H1 (cell line): ENCODE measurements at regions not wholly inside any gene's neighbourhood (a gene's known extent, or its start where the extent isn't known, plus 50 kb on each side); places are given as distances from the start of the nearest gene placed in this dataset.

Experiments
- ATF3 ChIP-seq: IDR thresholded peaks from 2 replicates; pipeline ENCODE4 v1.6.1; 2011; ENCODE audit warnings: low read depth, mild to moderate bottlenecking, low read length; ENCODE audit not compliant: insufficient read depth
- CHD7 ChIP-seq: fragments of 300-600 bp; sonication (generic); IDR thresholded peaks from 2 replicates; pipeline ENCODE4 v1.7.1; 2012; ENCODE audit warnings: low read length, moderate library complexity, mild to moderate bottlenecking, inconsistent platforms; ENCODE audit not compliant: insufficient replicate concordance
- CTCF ChIP-seq, 3 experiments: IDR thresholded peaks; 1 replicate in 2 of 3; 2 replicates in 1 of 3; pipeline versions ENCODE4 v1.5.1 to v1.6.1; 2011; ENCODE audit warnings: low read length in 3 of 3, mild to moderate bottlenecking in 3 of 3, inconsistent platforms in 2 of 3, low read depth in 1 of 3, moderate library complexity in 1 of 3; ENCODE audit not compliant: insufficient read depth in 1 of 3; ENCODE audit errors: control extremely low read depth in 1 of 3
- RAD21 ChIP-seq, 2 experiments: IDR thresholded peaks in 1 of 2; conservative IDR thresholded peaks in 1 of 2; 2 replicates each; pipeline ENCODE4 v1.6.1; 2011; ENCODE audit warnings: low read depth in 2 of 2, low read length in 2 of 2, improper control_type of control experiment in 1 of 2, inconsistent platforms in 1 of 2, mild to moderate bottlenecking in 1 of 2, moderate library complexity in 1 of 2
- RXRA ChIP-seq: IDR thresholded peaks from 2 replicates; pipeline ENCODE4 v1.6.1; 2011; ENCODE audit warnings: low read depth, mild to moderate bottlenecking, low read length, moderate library complexity; ENCODE audit not compliant: insufficient read depth
- TBP ChIP-seq: IDR thresholded peaks from 2 replicates; pipeline ENCODE4 v1.6.1; 2011; ENCODE audit warnings: low read depth, low read length, improper control_type of control experiment

- no peak for TF ChIP-seq CHD7
- no peak for TF ChIP-seq RAD21 (IDR thresholded peaks at IDR 0.05 in 1 of 2, conservative IDR thresholded peaks at IDR 0.05 in 1 of 2; ENCODE audit: low read depth in 2 of 2, low read length in 2 of 2)
- TF ChIP-seq TBP = no peak
- no peak for TF ChIP-seq RXRA
- TF ChIP-seq ATF3 = no peak
- TF ChIP-seq CTCF (IDR thresholded peaks at IDR 0.05; ENCODE audit: control extremely low read depth in 1 of 3, insufficient read depth in 1 of 3, low read depth in 1 of 3, low read length in 3 of 3) = no peak
Measured at GRCh38 chr7:33743594-33743993, 161.7 kb upstream of the BMPER start (continued).
